Middle frontal gyrus (tissue), 1 donor: ENCODE measurements at regions not wholly inside any gene's neighbourhood (a gene's known extent, or its start where the extent isn't known, plus 50 kb on each side); places are given as distances from the start of the nearest gene placed in this dataset.
A peak's percentile ranks its signal among the peaks of the same experiment; 100 is the strongest.

Experiments used
- DNase-seq: peaks from one replicate; pipeline ENCODE4 v3.0.0-alpha.2; 2015; ENCODE audit warnings: low spot score; ENCODE audit errors: extremely low spot score

- no peak for DNase-seq
Observed at GRCh38 chr14:22418631-22419030, 170.4 kb downstream of the DAD1 start.

- DNase-seq, result no peak
Observed at GRCh38 chr14:22417914-22418313, 171.1 kb downstream of the DAD1 start.

DNA sequence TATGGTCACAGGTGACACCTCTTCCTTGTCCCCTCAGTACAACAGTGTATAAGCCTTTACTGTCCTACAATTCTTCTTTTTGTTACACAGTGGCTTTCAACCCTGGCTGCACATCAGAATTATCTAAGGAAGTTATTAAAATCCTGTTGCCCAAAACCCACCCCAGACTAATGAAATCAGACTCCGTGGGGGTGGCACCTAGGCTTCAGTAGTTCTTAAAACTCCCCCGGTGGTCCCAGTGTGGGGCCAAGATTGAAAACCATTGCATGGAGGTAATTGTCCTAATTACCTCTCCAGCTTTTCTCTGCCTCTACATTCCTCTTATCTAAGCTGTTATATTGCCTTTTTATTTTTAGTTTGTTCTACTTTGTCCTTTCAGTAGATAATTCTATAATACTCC is 172.8 kb downstream of the DAD1 start:
- no peak for DNase-seq

- DNase-seq, result no peak
Observed at GRCh38 chr14:22415605-22415959, 173.4 kb downstream of the DAD1 start.

DNA sequence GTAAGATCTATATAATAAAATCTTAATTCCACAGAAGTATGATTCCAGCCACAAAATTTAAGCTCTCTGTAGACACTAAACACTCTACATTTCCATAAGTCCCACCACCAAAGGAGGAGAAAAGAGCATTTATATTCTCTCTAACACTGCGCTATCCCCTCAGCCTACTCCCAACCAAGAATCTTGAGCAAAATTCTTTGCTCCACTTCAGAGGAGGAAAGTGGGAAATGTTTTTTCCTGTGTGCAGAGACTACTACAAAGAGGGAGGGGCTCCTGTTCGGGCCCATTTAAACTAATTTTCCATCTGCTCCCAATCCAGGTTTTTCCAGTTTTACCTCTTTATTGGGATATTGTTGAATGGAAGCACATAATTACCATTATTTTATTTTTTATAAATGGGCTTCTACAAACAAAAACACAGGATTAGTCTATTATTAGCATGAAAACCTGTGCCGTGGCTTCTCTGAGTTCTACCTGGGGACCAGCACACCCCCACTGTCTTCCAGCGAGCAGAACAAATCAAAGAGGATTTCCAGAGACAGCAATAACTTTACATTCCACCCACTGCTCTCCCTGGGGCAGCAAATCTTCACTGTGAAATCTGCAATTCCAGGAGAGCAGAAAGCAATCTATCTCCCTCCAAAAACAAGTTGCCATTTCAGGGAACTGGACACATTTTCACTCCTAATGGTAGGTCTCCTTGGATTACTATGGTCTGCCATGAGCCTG is 174.0 kb downstream of the DAD1 start:
- DNase-seq, result no peak

GRCh38 chr14:22412926-22413411 is 176.1 kb downstream of the DAD1 start:
- no peak for DNase-seq

GRCh38 chr14:22411398-22412055 is 177.5 kb downstream of the DAD1 start:
- DNase-seq, result no peak

- no peak for DNase-seq
Observed at GRCh38 chr14:22410497-22410896, 178.5 kb downstream of the DAD1 start.

DNA sequence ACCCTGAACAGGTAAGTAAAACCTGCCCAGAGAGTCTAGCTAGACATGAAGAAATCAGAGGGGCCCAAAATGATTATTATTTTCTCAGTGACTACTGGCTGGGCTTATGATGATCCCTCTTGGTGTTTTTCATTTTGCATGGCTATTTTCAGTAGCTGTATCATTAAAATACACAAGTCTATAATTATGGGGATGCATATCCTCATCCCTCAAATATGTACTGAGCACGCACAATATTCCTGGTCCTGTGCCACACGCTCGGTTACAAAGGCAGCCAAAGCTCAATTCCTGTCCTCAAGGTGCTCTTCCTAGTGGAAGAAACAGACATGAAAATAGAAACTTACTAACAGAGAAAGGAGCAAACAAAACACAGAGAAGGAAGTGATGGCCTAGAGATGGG is 180.0 kb downstream of the DAD1 start:
- DNase-seq, result no peak

DNA sequence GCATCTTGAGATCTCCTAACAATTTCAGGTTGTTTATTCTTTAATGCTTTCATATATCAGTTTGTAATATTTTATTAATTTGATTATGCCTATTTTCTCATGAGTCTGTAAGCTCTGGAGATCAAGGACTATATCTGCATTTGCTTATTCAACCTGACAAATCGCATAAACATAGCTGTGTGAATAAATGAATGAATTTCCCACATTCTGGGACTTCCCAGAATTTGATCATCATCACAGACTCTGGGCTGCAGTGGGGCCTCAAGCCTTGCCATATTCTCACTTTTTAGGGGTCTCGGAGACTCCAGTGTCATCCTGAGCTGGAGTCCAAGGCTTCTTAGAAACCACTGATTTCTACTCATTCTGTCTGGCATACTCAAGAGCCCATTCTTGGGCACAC is 180.5 kb downstream of the DAD1 start:
- no peak for DNase-seq

DNA sequence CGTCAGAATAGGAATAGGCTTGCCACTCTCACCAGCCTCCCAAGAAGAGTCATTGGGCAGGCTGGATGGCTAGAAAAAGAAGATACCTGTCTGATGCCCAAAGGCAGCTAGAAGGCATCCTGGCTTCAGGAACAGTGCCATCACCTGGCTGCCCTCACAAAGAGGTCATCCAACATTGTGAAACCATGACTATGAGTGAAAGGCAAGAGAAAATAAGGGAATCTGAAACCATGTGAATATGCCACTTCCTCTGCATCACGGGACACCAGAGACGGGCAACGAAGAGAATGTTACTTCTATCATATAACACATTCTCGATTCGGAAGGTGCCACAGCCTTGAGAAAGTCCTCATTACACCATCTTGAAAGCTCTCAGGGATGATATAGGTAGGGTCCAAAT is 182.0 kb downstream of the DAD1 start:
- no peak for DNase-seq

- DNase-seq, result no peak
Observed at GRCh38 chr14:22405201-22405600, 183.8 kb downstream of the DAD1 start.

- no peak for DNase-seq
Observed at GRCh38 chr14:22403296-22403695, 185.7 kb downstream of the DAD1 start.

DNA sequence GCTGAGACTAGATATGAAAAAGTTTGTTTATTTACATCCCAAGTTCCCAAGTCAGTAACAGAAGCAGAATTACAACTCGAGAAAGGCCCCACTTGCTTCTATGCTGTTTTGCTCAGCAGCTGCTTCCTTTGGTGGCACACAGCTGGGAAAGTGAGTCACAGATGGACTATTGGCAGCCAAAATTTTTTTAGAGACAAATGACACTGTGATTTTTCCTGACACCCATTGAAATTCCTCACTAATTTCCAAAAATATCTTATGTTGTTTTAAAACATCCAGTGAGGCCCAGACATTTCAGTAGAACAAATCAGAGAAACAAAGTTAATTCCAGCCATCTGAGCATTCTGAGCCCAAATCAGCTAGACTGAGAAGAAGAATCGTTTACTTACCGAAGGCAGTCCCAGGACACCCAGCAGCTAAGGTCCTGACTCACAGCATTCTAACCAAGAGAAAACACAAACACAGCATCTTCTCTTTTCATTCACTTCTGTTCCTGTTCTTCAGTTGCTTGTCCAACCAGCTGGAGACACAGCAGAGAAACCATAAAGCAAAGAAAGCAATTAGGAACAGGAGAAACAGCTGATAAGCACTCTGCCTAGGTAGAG is 188.3 kb downstream of the DAD1 start:
- DNase-seq, result no peak

GRCh38 chr14:22399776-22400175 is 189.2 kb downstream of the DAD1 start:
- DNase-seq, result no peak

DNA sequence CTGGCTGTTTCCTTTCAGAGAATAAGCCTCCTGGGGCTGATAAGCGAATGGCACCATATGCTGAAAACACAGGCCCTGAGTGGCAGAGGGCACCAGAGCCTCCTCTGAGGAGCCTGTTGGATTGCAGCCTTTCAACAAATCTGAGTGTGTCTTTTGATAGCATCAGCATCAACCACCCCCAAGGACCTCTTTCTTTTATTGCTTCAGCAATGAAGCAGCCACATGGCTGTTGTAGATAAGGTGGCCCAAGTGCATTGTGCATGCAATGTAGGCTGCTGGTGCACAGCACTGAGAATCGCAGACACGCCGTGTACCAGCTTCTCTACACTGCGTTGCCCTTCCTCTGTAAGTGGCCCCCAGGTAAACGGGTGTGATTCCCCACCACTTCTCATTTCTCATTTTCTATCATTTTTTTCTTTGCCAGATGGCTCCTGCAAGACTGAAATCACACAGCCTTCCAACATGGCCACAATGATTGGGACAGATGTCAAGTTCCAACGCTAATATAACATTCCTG is 191.7 kb downstream of the DAD1 start:
- no peak for DNase-seq

DNA sequence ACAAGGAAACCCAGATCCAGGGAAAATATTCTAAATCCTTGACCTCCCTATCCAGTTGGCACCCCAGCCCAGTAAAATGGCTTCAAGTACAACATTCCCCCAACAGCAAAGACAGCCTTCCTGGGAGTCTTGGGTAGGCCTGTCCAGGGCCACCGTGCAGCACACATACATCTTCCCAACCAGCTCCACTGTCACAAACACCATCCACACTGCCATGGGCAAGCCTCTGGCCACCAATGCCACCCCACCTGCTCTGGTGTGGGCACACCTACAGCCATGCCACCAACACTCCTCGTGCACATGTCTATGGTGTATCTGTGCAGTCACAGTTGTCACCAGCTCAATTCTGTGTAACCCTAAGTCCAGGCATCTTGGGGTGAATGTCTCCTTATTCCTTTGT is 193.2 kb downstream of the DAD1 start:
- DNase-seq, result no peak

DNA sequence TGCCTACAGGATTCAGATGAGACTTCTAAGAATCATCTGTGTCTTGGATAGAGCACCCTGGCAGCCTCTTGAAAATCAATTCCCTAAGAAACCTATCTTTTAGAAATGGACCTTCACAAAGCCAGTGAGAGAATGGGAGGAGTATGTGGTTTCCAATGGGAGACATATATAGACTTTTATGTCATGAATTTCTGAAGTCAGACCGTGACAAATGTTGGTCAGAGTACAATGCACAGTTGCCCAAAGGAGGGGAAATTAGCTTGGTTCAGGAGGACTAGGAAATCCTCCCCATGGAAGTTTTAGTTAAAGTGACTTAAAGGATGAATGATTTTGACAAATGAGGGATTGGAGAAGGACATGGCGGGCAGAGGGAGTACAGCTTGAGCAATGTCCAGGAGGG is 194.4 kb downstream of the DAD1 start:
- no peak for DNase-seq

GRCh38 chr14:22393796-22394195 is 195.2 kb downstream of the DAD1 start:
- no peak for DNase-seq

GRCh38 chr14:22391908-22392565 is 197.0 kb downstream of the DAD1 start:
- peak; percentile 35 for DNase-seq

GRCh38 chr14:22390824-22391461 is 198.1 kb downstream of the DAD1 start:
- no peak for DNase-seq
